Amygdala (tissue), 56 donors: ENCODE measurements at regions not wholly inside any gene's neighbourhood (a gene's known extent, or its start where the extent isn't known, plus 50 kb on each side); places are given as distances from the start of the nearest gene placed in this dataset.
"Not testable (repeated sequence)": the region's sequence is repeated elsewhere in the genome, so short reads cannot be mapped to it uniquely, and the experiment has no call there.

Source experiments
- DNase-seq, 56 donors: peaks; one replicate each; lab custom pipeline; 2025; lab: John Stamatoyannopoulos, UW

DNA sequence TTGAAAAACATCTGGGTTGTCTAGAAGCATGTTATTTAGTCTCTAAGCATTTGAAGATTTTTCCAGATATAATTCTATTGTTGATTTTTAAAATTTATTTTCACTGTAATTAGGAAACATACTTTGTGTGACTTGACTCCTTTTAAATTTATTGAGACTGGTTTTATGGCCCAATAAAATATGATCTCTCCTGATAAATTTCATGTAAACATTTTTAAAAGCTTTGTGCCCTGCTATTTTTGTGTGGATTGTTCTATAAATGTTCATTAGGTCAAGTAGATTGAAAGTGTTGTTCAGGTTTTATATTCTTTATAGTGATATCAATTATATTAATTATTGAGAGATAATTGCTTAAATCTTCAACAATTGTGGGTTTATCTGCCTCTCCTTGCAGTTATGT, 105.4 kb downstream of the RFX6 start:
- no peak for DNase-seq

DNA sequence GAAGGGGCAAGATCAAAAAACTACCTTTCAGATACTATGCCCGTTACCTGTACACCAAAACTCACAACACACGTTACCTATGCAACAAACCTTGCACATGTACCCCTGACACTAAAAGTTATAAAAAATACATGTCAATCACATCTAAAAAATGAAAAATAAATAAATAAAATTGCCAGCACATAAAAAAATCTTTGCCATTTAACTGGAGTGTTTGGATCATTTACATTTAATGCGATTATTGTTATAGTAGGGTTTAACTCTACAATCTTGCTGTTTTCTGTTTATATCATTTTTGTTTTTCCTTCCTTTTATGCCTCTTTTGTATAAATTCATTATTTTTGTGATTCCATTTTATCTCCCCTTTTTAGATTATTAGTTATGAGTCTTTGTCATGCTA, 106.3 kb downstream of the RFX6 start:
- no peak for DNase-seq

DNA sequence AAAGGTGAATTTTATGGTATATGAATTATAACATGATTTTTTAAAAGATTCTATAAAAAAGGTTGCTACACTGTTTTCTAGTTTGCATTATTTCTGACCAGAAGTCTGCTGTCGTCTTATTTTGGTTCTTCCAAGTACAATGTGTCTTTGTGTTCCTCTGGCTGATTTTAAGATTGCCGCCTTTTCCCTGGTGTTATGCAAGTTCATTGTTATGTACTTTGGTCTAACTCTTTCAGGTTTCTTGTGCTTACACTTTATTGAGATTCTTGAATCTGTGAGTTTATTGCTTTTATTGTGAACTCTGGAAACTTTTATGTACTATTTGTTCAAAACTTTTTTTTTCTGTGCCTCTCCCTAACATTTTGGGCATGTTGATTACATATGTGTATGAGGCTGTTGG, 109.8 kb downstream of the RFX6 start:
- no peak for DNase-seq

DNA sequence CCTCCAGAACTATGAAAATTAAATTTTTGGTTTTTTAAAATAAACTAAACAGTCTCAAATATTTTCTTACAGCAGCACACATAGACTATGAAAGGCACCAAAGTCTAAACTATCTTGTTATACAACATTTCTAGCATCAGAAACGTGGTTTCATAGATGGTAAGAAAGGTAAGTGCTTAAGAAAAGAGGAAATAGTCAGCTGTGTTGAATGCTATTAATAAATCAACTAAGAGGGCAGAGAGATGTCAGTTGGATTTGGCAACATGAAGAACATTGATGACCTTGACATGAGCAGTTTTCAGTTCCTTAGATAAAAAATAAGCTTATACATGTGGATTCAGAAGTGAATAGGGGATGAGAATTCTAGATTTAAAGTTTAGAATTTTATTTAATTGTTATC, 113.6 kb downstream of the RFX6 start:
- no peak for DNase-seq

DNA sequence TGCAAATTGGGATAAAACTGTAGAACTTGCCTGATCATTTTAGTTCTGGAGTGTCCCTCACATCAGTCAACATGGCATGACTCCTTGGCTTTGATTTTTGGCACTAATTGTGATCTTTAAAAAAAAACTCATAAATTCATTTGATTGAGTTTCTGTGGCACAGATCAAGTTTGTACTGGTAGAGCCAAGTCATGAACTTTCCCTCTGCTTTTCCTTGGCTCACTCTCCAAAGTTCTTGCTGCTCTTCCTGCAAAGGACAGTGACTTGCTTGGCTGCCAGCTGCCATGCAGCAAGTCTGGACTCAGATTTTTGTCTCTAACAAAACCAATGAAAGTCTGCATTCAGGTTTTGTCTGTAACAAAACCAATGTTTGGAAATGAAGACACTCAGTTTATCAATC, 115.5 kb downstream of the RFX6 start:
- no peak for DNase-seq

DNA sequence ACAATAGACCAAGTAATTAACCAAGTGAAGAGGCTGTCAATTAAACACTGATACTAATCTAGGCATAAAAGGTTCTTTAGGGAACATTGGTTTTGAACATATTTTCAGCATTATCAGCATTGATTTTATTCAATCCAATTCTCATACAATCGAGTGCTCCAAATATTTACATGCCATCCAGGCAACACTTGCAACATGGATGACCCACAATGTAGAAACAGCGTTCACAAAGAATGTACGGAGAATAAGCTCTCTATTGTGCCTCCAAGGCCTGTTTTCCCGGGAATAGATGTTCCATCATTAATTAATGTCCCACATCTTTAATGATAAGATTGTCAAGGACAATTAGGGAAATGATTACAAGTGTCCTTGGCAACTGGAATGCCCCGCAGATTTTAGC, 117.4 kb downstream of the RFX6 start:
- DNase-seq, result no peak

DNA sequence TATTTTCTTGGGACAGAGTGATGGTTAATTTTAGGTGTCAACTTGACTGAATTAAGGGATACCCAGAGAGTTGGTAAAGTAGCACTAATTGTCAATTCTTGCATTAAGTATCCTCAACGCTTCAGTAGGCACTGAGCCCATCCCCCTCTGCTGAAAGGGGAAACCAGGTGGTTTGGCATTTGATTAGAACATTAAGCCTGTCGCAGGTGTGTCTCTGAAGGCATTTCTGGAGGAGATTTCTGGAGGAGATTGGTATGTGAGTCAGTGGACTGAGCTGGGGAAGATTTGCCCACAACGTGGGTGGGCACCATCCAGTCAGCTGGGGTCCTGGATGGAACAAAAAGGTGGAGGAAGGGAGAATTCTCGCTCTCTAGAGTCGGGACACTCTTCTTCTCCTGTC, 119.8 kb downstream of the RFX6 start:
- no peak for DNase-seq

DNA sequence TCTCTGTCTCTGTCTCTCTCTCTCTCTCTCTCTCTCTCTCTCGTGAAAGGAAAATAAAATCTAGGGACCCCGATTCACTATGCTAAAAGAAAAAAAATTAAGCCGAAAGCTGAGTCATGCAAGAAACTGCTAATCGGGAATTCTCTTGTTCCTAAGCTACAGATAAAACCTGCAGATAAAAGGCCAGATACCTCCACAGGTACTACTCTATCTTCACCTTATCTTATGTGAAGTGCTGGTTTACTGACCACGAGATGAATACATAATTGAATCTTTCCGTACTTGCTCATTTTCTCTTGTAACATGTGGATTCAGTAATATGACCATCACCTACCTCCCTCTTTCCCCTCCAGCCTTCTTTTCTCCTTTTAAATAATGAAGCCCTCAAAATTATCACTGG, 120.5 kb downstream of the RFX6 start:
- DNase-seq, result no peak

DNA sequence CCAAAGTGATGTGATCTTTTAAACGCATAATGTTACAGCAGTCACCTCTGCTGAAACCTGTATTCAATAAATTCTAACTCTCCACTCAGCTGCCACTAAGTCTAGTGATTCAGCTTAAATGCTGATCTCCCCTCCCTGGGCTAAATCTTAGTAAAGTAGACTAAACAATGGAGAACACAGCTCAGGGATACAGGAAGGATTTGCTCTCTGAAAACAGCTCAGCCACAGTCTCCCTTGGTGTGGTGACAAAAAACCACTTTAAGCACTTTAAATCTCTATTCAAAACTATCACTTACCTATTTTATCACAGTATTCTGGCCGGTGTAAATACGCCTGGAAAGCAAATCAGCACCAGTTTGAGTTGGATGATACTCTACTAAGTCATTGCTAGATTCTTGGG, 130.6 kb downstream of the RFX6 start:
- no peak for DNase-seq

DNA sequence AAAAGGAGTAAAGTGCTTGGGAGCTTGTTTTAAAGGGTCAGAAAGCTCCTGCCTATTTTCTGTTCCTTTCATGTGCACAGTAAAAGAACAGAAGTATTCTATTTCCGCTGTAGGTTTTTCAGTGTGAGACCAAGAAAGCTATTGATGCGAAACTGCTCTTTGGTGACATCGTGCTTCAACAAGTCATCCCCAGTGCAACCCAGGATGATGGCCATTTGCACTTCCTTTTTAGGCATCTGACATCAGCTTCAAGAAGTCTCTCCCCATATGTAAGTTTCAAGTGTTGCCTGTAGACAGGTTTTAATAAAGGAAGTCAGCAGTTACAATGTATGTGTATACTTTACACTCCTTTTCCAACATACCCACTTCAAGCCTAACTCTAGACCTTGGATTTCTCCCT, 131.6 kb downstream of the RFX6 start:
- no peak for DNase-seq

DNA sequence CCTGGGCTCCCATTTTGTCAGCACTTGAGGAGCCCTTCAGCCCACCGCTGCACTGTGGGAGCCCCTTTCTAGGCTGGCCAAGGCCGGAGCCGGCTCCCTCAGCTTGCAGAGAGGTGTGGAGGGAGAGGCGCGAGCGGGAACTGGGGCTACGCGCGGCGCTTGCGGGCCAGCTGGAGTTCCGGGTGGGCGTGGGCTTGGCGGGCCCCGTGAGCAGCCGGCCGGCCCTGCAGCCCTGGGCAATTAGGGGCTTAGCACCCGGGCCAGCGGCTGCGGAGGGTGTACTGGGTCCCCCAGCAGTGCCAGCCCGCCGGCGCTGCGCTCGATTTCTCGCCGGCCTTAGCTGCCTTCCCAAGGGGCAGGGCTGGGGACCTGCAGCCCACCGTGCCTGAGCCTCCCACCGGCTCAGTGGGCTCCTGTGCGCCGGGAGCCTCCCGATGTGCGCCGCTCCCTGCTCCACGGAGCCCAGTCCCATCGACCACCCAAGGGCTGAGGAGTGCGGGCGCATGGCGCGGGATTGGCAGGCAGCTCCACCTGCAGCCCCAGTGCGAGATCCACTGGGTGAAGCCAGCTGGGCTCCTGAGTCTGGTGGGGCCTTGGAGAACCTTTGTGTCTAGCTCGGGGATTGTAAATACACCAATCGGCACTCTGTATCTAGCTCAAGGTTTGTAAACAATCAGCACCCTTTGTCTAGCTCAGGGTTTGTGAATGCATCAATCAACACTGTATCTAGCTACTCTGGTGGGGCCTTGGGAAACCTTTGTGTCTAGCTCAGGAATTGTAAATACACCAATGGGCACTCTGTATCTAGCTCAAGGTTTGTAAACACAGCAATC, 137.8 kb downstream of the RFX6 start:
- DNase-seq, result not testable (repeated sequence)

DNA sequence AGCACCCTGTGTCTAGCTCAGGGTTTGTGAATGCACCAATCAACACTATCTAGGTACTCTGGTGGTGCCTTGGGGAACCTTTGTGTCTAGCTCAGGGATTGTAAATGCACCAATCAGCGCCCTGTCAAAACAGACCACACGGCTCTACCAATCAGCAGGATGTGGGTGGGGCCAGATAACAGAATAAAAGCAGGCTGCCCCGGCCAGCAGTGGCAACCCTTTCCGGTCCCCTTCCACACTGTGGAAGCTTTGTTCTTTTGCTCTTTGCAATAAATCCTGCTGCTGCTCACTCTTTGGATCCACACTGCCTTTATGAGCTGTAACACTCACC, 138.4 kb downstream of the RFX6 start:
- not testable (repeated sequence) for DNase-seq

DNA sequence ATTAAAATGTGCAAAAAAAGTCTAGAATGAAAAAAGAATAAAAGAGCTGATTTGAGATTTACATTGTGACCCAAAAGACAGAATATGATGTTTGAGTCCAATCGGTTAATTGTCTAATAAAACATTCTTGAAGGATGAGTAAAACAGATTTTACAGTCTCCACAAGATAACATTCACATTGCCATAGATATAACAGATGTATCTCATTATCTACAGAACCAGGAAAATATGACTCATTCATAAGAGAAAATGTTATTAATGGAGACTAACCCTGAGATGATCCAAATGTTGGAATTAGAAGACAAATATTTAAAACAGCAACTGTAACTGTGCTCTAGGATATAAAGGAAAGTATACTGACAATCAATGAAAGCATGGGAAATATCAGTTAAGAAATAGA, 141.7 kb downstream of the RFX6 start:
- DNase-seq, result no peak

DNA sequence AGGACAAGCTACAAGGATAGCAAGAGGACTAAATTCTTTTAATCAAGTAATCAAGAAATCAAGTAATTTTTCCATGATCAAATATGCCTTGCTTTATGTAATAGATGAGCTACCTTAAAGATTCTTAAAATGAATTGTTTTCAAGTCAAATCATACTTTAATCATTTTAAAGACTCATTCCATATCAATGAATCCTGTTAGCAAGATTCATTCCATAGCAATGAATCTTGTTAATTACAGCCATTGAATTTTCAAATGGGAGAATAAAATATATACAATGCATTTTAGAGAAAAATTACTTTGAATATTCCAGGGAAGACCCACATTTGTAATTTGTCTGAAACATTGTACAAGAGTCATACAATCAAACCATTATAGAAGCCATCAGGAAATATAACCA, 145.7 kb downstream of the RFX6 start:
- no peak for DNase-seq

DNA sequence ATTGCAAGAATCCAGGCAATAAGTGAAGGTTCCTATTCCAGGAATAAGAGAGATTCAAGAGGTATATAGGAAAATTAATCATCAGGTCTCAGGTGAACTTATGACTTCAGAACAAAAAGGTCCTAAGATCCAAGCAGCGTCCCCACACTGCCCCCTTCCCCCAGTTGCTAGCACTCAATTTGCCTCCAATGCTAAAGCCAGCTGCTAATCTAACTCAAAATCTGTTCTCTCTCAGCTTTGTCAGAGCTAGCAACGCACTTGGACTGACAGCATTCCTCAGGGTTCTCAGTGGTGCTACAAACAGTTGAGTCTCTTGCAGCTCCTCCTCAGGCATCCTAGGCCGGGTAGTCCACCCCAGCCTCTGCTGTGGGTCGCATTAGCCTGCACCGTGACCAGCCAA, 148.3 kb downstream of the RFX6 start:
- no peak for DNase-seq

DNA sequence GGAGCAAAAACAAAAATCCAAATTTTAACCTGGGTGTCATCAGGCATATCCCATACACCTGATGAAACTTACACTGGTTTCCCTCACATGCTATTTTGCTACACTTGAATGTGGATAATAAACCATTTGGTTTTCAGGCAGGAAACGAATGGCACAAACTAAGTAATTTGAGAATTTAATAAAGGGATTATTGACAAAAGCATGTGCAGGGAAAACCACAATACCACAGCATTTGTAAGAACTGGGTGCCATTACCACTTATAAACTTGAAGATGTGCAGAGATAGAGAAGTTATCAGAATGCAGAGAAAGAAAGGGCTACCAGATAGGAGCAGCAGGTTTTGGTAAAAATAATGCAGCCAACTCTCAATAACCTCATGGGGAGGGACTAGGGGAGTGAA, 151.2 kb downstream of the RFX6 start:
- no peak for DNase-seq

DNA sequence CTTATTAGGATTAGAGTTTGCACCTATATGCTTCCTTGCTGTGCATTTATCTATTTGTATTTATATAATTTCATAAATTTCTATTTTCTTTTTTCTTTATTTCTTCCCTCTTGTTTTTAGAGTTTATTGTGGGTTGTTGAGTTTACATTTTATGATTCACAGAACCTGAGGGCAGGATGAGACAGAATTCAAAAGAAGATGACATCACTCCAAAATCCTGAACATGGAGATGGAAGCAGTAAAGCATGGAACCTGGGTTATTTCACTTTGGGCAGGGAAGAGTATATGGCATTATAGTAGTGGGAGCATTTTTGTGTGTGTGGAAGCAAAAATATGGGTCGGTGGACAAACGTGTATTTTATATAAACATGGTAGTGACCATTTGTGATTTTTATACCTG, 157.5 kb downstream of the RFX6 start:
- no peak for DNase-seq

DNA sequence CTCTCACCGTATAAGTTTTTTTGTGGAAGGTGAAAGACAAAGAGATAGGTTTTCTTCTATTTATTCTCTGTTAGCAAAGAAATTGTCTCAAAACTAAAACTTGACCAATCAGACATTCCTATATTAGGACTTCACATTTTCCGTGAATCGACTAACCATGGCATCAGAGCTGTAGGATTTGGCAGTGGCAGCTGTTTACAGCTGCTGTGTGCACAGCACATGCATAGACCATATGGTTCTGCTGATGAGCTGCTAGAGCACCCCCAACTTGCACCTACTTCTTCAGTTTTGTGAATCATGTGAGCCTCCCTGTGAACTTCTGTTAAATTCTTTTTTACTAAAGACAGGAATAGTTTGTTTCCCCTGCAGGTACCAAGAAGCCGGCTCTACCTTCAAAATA, 157.9 kb downstream of the RFX6 start:
- no peak for DNase-seq

DNA sequence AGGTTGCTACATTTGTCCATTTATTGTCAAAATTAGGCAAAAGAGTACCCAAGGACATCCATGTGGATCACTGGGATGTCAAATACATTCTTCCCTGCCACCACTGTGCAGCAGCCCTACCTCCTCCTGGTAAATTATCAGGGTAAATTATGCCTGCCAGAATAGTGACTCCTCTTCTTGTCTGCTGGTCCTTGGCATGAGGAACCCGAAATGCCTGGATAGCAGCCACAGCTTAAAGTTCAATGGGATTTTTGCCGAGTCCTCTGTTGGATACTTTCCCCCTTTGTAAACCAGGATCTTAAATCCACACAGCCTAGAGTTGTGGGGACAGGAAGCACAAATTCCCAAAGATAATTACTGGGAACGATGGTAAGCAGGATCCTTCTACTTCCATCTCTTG, 173.3 kb downstream of the RFX6 start:
- DNase-seq, result no peak

DNA sequence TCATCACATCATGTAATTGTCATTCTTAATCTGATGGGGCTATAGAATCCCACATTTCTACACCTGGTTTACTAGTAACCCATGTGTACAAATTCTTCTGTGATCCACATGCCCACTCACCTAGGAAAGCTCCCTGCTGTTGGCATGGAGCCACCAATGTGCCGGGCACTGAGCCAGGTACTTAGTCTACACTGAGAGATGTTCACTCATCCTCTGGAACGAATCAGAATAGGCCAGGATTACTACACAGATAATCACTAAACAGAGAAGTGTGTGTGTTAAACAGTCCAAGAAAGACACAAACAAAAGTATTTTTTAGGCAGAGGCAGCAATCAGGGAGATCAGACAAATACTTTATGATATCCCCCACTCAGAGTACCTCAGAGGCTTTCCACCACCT, 193.2 kb upstream of the VGLL2 start:
- DNase-seq, result peak in 1 of 56 donors; percentile 1

DNA sequence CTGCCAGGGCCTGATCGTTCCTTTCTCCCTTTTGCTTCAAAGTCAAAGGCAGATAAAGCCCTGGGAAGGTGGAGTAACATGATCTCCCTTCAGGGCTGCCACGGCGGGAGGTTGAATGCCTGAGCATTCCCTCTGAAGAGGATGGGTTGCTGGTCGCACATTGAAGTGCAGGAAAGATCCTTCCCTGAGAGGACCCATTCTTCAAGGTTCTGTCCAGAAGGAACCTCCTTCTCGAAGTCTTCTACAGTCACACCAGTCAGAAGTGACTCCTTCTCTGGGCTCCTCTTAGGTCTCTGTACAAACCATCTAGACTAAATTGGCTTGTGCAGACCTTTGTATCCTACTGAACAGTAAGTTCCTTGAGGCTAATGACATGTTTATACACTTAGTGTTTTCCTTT, 192.6 kb upstream of the VGLL2 start:
- no peak for DNase-seq

DNA sequence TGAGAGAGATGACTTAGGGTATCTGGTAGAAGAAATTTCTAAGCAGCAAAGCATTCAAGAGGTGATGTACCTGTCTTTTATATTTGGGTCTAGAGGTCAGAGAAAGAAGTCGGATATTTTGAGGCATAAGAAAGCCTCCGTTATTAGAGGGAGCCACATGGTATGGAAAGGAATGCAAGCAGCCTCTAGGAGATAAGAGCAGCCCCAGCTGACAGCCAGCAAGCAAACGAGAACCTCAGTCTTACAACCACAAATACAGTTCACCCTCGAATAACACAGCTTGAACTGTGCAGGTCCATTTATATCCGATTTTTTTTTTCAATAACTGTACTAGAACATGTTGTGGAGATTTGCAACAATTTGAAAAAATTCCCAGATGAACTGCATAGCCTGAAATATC, 190.7 kb upstream of the VGLL2 start:
- no peak for DNase-seq

DNA sequence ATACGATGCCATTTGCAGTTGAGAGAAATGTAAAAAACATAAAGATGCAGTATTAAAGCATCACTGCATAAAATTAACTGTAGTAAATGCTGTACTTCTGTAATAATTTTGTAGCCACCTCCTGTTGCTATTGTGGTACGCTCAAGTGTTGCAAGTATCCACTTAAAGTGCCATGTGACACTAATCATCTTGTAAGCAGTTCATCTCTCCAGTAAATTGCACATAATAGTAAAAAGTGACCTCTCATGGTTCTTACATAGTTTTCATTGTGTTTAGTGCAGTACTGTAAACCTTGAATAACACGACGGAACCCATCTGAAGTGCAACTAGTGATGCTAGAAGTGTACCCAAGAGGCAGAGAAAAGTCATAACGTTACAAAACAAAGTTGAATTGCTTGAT, 190.1 kb upstream of the VGLL2 start:
- no peak for DNase-seq
